ENCODE measurements at regions not wholly inside any gene's neighbourhood (a gene's known extent, or its start where the extent isn't known, plus 50 kb on each side); places are given as distances from the start of the nearest gene placed in this dataset.

- TF ChIP-seq CTCF (IDR thresholded peaks at IDR 0.05) (no peak), JAZF1 (CRISPR knock-in tag; IDR thresholded peaks at IDR 0.05) (no peak), MAX (CRISPR knock-in tag; IDR thresholded peaks at IDR 0.05) (no peak), ELF4 (CRISPR knock-in tag; IDR thresholded peaks at IDR 0.05; ENCODE audit: low read depth) (no peak), PREB (CRISPR knock-in tag; IDR thresholded peaks at IDR 0.05; ENCODE audit: borderline replicate concordance) (no peak)
Observed at GRCh38 chr20:40562031-40562430, 127.0 kb downstream of the MAFB start.

Data from WTC11 (cell line).